MM.1S (cell line): ENCODE measurements at regions not wholly inside any gene's neighbourhood (a gene's known extent, or its start where the extent isn't known, plus 50 kb on each side); places are given as distances from the start of the nearest gene placed in this dataset.

ENCODE experiments used
- DNase-seq: peaks from one replicate; pipeline ENCODE4 v3.0.0-alpha.2; 2015
- H2AFZ ChIP-seq: fragments of 300-600 bp; sonication (generic); 2 replicates; pipeline ENCODE4 v1.6.0; 2016; ENCODE audit warnings: antibody characterized with exemption, low read length
- H3F3A ChIP-seq: fragments of 300-600 bp; sonication (generic); 2 replicates; pipeline ENCODE4 v1.6.1; 2016; ENCODE audit warnings: mild to moderate bottlenecking, antibody characterized with exemption, low read length, moderate library complexity, mixed read lengths; ENCODE audit not compliant: insufficient read depth
- H3K27ac ChIP-seq: fragments of 300-600 bp; sonication (generic); 2 replicates; pipeline ENCODE4 v1.5.1; 2016; ENCODE audit warnings: mild to moderate bottlenecking, low read length
- H3K27me3 ChIP-seq: fragments of 300-600 bp; sonication (generic); replicated peaks from 2 replicates; pipeline ENCODE4 v1.6.0; 2016; ENCODE audit warnings: low read length; ENCODE audit not compliant: insufficient read depth
- H3K36me3 ChIP-seq: fragments of 300-600 bp; sonication (generic); replicated peaks from 2 replicates; pipeline ENCODE4 v1.6.1; 2016; ENCODE audit warnings: mild to moderate bottlenecking, low read length, mixed read lengths; ENCODE audit not compliant: insufficient read depth
- H3K4me1 ChIP-seq: fragments of 300-600 bp; sonication (generic); 2 replicates; pipeline ENCODE4 v1.6.1; 2016; ENCODE audit warnings: low read length, mixed read lengths
- H3K4me2 ChIP-seq: fragments of 300-600 bp; sonication (generic); 2 replicates; pipeline ENCODE4 v1.6.0; 2016; ENCODE audit warnings: low read depth, low read length
- H3K4me3 ChIP-seq: fragments of 300-600 bp; sonication (generic); 2 replicates; pipeline ENCODE4 v1.5.1; 2016; ENCODE audit warnings: low read length, mixed read lengths
- H3K79me2 ChIP-seq: fragments of 300-600 bp; sonication (generic); 2 replicates; pipeline ENCODE4 v1.6.1; 2016; ENCODE audit warnings: mixed run types, low read length, mixed read lengths
- H3K9ac ChIP-seq: fragments of 300-600 bp; sonication (generic); 2 replicates; pipeline ENCODE4 v1.6.1; 2016; ENCODE audit warnings: low read length, mixed read lengths
- H3K9me2 ChIP-seq: fragments of 300-600 bp; sonication (generic); replicated peaks from 2 replicates; pipeline ENCODE4 v1.6.1; 2016; ENCODE audit warnings: mild to moderate bottlenecking, low read length, mixed read lengths; ENCODE audit not compliant: insufficient read depth
- H3K9me3 ChIP-seq: fragments of 300-600 bp; sonication (generic); replicated peaks from 2 replicates; pipeline ENCODE4 v1.6.1; 2016; ENCODE audit warnings: mild to moderate bottlenecking, low read length, mixed read lengths; ENCODE audit not compliant: insufficient read depth
- H4K20me1 ChIP-seq: fragments of 300-600 bp; sonication (generic); 2 replicates; pipeline ENCODE4 v1.6.1; 2016; ENCODE audit warnings: mild to moderate bottlenecking, low read length, moderate library complexity, mixed read lengths; ENCODE audit not compliant: insufficient read depth
- CTCF ChIP-seq: fragments of 300-600 bp; sonication (generic); IDR thresholded peaks from 2 replicates; pipeline ENCODE4 v1.5.1; 2016; ENCODE audit warnings: antibody characterized with exemption, low read length, mixed read lengths
- EZH2 ChIP-seq: fragments of 300-600 bp; sonication (generic); optimal IDR thresholded peaks from 2 replicates; pipeline ENCODE3; 2017; ENCODE audit warnings: low read depth, mild to moderate bottlenecking, antibody characterized with exemption, low read length, mixed read lengths
- EZH2phosphoT487 ChIP-seq: fragments of 300-600 bp; sonication (generic); IDR thresholded peaks from 2 replicates; pipeline ENCODE4 v1.6.1; 2018; ENCODE audit warnings: antibody characterized with exemption, low read length

- Histone ChIP-seq H3K27me3 (no peaks in the 10 kb centered on the region), H3K4me1 (no peaks in the 10 kb centered on the region), H3K79me2 (no peaks in the 10 kb centered on the region), H3K4me3 (no peak overlapping the region), H3K9ac (no peak overlapping the region), H3F3A (no peaks in the 10 kb centered on the region), H3K36me3 (no peaks in the 10 kb centered on the region), H3K9me3 (no peaks in the 10 kb centered on the region), H3K9me2 (no peaks in the 10 kb centered on the region), H2AFZ (no peak overlapping the region), H4K20me1 (no peaks in the 10 kb centered on the region), H3K27ac (no peak overlapping the region), H3K4me2 (no peak overlapping the region)
- TF ChIP-seq CTCF = no peak
- no peak for TF ChIP-seq EZH2phosphoT487
- TF ChIP-seq EZH2 = no peak
- no peak for DNase-seq
Observed at GRCh38 chr1:163436140-163436812, 114.5 kb downstream of the NUF2 start.

DNA sequence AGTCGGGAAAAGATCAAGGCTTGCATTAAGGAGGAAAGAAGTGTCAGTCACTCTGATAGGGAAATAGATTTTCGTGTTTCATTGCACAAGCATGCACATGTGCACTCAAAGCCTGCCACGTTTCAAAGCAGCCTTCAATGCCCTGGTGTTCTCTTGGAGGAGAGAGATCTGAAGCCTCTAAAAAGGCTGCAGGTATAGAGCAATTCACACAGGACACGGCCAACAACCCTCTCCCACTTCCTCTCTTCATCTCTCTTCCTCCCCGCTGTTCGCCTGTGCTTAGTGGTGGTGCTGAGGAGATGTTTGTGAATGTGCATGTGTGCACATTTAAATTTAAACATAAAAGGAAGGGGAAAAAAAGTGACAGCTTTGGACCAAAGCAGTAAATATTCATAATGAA is 117.7 kb downstream of the NUF2 start:
- Histone ChIP-seq H4K20me1 (no peaks in the 10 kb centered on the region), H3K9me3 (no peaks in the 10 kb centered on the region), H3F3A (no peaks in the 10 kb centered on the region), H3K36me3 (no peaks in the 10 kb centered on the region), H3K4me2 (no peak overlapping the region), H3K27ac (no peak overlapping the region), H3K9ac (no peak overlapping the region), H3K4me3 (no peak overlapping the region), H2AFZ (no peak overlapping the region), H3K27me3 (no peaks in the 10 kb centered on the region), H3K4me1 (no peaks in the 10 kb centered on the region), H3K79me2 (no peaks in the 10 kb centered on the region), H3K9me2 (no peaks in the 10 kb centered on the region)
- TF ChIP-seq CTCF (no peak), EZH2phosphoT487 (no peak), EZH2 (no peak)
- DNase-seq = no peak

GRCh38 chr1:163440090-163440489 is 118.3 kb downstream of the NUF2 start:
- no peaks in the 10 kb centered on the region for H3K4me1 ChIP-seq
- no peak overlapping the region for H3K27ac ChIP-seq
- TF ChIP-seq EZH2phosphoT487 (no peak), CTCF (no peak), EZH2 (no peak)
- no peaks in the 10 kb centered on the region for H3K9me2 ChIP-seq
- H3K27me3 ChIP-seq = no peaks in the 10 kb centered on the region
- H3K36me3 ChIP-seq = no peaks in the 10 kb centered on the region
- H3K9ac ChIP-seq = no peak overlapping the region
- H3K4me3 ChIP-seq = no peak overlapping the region
- no peaks in the 10 kb centered on the region for H3K79me2 ChIP-seq
- H3K9me3 ChIP-seq = no peaks in the 10 kb centered on the region
- H3K4me2 ChIP-seq = no peak overlapping the region
- H4K20me1 ChIP-seq = no peaks in the 10 kb centered on the region
- no peak overlapping the region for H2AFZ ChIP-seq
- no peaks in the 10 kb centered on the region for H3F3A ChIP-seq
- DNase-seq = no peak
